CD4-positive, alpha-beta T cell treated with Interleukin-12 subunit alpha and Interleukin-12 subunit beta, for 1 hour (primary cell): ENCODE measurements at regions not wholly inside any gene's neighbourhood (a gene's known extent, or its start where the extent isn't known, plus 50 kb on each side); places are given as distances from the start of the nearest gene placed in this dataset.

Experiments
- DNase-seq: peaks from one replicate; pipeline ENCODE4 v3.0.0-alpha.2; 2020

GRCh38 chr19:31959527-31960018, 385.8 kb upstream of the ZNF507 start:
- DNase-seq, result no peak

- no peak for DNase-seq
Measured at GRCh38 chr19:31960474-31960873, 384.9 kb upstream of the ZNF507 start.

- DNase-seq, result no peak
Measured at GRCh38 chr19:31961191-31961590, 384.2 kb upstream of the ZNF507 start.

DNA sequence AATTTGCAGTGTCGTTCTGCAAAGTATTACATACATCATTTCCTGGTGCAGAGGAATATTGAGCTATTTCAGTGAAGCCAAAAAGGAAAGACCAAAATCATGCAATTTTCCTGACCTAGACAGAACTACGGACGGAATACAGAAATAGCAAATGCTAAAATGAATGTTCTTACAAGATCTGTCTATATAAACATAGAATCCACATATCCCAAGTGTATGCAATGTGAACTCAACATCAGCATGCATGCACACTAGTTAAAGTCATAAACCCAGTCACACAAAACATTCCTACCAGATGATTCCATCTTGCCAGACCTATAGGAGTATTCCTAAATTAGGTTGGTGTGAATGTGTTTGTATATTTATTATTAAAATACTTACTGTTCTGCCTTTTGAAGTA, 383.7 kb upstream of the ZNF507 start:
- DNase-seq, result no peak

- no peak for DNase-seq
Measured at GRCh38 chr19:31962561-31962996, 382.8 kb upstream of the ZNF507 start.

- DNase-seq, result no peak
Measured at GRCh38 chr19:31963746-31964145, 381.7 kb upstream of the ZNF507 start.

DNA sequence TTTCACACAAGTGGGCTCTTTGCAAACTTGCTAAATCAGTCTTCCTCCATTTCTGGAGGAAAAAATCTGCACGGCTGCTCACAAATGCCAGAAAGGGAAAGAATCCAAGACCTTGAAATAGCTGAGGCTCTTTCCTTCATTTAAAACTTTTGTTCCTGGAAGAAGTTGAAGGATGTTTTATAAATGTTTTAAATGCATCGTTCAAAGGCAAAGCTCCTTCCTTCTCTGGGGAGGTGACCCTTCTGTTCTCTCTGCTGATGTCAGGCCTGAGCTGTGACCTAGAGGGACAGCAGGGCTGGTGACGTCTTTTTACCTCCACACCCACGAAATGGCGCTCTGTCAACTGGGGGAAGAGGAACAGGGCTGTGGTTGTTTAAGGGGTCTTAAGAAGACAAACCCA, 376.4 kb upstream of the ZNF507 start:
- DNase-seq, result no peak

GRCh38 chr19:31970027-31970461, 375.4 kb upstream of the ZNF507 start:
- no peak for DNase-seq

GRCh38 chr19:31974290-31974689, 371.1 kb upstream of the ZNF507 start:
- no peak for DNase-seq

DNA sequence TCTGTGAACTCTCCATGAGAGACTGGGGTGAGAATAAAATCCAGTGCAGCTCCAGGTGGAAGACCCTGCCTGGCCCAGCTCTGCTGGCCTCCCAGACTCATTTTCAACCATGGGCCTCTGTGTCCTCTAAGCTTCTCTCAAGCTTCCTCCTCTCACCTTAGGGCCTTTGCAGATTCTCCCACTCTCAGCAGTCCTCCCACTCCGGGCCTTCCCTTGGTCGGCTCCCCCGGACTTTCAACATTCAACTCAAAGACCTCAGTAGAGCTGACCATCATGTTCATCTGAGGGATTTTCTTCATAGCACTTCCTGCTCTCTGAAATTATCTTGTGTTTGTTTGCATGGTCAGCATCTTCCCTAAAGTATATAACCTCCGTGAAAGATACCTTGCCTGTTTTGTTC, 370.5 kb upstream of the ZNF507 start:
- no peak for DNase-seq

DNA sequence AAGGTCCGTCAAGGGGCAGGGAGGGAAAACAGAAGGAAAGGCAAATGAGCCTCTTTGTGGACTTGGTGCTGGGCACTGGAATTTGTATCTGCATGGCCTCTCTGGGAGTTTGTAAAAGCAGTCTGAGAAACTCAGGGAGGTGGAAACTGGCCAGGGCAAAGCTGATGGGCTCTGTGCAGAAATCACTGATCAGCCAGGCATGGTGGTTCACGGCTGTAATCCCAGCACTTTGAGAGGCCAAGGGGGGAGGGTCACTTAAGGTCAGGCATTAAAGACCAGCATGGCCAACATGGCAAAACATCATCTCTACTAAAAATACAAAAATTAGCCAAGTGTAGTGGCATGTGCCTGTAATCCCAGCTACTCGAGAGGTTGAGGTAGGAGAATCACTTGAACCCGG, 369.9 kb upstream of the ZNF507 start:
- DNase-seq, result no peak

DNA sequence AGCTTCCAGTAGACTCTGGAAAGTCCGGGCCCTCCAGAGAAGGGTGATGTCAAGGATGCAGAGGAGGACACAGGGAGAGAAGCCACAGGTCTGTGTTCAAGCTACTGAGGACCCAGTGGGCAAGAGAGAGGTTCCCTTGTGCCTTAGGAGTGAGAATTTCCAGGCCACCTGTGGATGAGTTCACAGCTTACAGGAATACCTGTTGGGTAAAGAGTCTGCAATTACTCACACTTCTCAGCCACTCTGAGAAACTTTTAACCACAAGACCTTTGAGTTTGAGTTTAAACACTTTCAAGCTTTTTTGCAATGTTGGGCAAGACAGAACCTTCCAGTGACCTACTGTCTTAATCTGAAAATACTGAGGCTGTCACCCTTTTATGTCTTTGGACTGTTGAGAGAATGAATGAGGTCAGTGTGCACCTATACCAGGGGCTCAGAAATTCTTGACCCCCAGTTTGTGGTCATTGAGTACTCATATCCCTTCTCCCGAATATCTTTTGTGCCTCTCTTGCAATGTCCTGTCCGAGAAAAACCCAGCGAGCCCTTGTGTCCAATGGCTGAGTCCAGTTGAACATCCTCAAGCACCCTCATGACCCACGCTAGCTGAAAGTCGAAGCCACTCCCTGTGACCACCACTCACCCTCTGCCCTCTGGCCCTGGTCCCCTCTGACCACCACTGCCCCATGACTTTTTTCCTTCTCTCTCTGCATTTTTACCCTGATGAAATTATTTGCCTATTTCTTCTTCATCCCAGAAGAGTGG, 368.5 kb upstream of the ZNF507 start:
- DNase-seq, result no peak

DNA sequence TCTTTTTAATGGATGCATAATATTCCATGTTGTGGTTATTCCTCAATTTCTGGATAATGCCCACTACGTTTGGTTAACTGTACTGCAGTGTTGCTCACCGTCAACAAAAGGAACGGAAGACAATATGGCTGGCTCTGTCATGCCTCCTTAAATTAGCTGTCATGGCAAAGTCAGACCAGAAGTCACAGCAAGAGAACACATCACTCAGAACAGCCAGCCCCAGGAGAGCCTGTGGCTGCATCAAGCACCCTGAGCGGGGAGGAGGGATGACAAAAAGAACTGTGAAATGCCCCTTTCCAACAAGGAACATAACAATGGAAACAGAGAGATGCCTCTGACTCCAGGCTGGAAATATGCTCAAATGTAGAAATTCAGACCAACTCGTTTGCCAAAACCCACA, 366.0 kb upstream of the ZNF507 start:
- DNase-seq, result no peak

DNA sequence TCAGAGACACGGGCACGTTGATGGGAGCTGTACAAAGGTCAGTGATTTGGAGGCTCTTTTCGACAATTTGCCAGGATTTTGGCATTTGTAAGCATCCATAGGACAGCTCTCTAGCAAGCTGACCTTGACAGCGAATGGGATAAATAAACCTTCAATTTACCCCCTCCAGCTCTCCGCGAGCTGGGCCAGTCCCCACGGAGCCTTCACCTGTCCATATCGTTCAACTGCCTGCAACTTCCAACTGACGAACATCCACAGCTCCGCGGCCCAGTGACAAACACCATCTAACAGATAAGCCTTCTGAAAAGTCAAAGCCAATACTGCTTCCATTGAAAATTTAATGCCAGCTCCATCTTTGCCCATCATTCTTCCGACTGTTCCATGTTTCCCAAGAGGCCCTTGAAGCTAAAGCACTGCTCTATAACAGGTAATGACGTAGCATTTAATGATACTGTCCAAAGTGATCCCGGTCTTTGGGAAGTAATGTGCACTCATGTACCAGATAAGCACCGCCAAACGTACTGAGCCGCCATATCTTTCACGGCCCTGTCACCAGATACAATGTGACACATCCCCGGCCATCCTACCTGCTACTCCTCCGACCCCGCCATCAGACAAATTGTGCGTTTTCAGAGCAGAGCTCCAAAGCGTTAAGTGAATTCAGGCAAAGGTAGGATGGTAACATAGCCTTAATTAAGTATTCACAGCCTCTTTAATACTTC, 365.3 kb upstream of the ZNF507 start:
- no peak for DNase-seq

- DNase-seq, result no peak
Measured at GRCh38 chr19:31980796-31981195, 364.6 kb upstream of the ZNF507 start.

GRCh38 chr19:31981545-31981944, 363.9 kb upstream of the ZNF507 start:
- DNase-seq, result no peak

GRCh38 chr19:31983647-31984046, 361.8 kb upstream of the ZNF507 start:
- no peak for DNase-seq

DNA sequence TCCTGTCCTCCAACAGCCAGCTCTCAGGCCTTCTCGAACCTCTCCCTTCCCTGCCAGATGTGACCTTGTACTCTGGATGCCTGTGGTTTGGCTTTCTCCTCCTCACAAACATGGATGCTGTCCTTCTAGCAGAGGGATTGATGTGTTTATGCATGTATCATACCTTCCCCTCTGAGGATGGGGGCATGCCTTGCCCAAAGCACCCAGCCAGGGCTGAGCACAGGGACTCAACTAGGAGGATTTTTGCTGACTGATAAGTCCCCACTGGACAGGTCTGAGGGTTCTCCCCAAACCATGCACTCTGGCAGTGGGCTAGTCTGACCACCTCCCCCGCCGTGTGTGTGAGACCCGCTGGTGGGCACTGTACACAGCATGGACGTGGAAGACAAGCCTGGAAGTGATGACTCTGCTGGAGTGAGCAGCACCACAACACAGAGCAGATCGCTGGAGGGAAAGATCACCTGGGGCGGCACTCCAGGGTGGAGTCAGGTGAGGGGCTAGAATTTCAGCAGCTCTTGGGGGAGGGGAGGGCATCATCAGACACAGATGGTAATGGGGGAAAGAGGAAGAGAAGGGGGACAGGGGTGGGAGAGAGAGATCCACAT, 360.3 kb upstream of the ZNF507 start:
- no peak for DNase-seq

DNA sequence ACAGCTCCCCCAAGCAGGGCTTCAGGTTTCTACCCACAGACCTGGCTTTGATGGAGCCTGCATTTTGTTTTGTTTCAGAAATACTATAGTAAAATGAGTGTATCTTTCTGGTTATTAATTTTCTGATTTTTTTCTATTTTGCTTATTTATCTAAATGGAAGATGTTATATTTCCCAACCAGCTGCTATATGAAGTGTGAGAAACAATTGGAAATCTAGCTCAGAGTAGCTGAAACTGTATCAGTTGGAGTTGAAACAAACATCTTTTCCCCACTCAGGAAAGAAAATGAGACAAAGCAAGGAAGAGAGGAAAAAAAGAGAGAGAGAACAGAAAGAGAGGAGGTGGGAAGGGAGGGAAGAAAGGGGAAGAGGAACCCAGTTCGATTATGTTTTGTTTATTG, 358.5 kb upstream of the ZNF507 start:
- DNase-seq, result no peak

- no peak for DNase-seq
Measured at GRCh38 chr19:31988256-31988655, 357.2 kb upstream of the ZNF507 start.

DNA sequence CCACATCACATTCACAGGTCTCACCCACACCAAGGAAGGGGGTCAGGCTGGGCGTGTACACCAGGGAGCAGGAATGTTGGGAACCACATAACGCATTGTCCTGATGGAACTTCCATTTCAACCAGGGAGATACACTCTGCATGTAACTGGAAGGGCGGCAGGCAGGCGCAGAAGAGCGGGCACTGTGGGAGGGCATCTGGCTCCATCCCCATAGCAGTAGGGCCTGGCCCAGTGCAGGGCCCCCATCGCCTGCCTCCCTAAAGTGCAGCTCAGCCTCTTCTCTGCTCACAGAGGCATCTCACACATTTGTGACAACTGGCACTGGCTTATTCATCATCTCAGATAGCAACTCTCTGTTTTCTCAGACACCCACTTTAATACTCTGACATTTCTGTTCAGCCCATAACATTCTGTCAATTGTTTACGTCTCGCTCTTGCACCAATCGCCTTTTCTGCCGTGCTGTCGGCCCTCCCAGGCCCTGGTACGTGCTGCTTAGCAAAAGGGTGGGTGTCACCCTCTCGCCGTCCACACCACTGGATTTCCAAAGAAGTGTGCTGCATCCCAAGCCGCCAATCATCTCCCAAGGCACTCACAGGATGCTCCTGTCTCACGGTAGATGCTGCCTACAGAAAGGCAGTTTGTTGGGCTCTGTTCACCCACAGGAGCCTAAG, 353.3 kb upstream of the ZNF507 start:
- DNase-seq, result no peak

- no peak for DNase-seq
Measured at GRCh38 chr19:31992750-31993149, 352.7 kb upstream of the ZNF507 start.

- DNase-seq, result no peak
Measured at GRCh38 chr19:31995546-31995945, 349.9 kb upstream of the ZNF507 start.
